GM12865 (cell line): ENCODE measurements at regions not wholly inside any gene's neighbourhood (a gene's known extent, or its start where the extent isn't known, plus 50 kb on each side); places are given as distances from the start of the nearest gene placed in this dataset.
"Not testable (repeated sequence)": the region's sequence is repeated elsewhere in the genome, so short reads cannot be mapped to it uniquely, and the experiment has no call there.

Source experiments
- DNase-seq: peaks from one replicate; pipeline ENCODE4 v3.0.0; 2010; ENCODE audit warnings: low read depth
- H3K4me3 ChIP-seq: 2 replicates; pipeline ENCODE4 v1.5.1; 2011; ENCODE audit warnings: mild to moderate bottlenecking, low read depth, low read length, control low read depth
- CTCF ChIP-seq: IDR thresholded peaks from 2 replicates; pipeline ENCODE4 v1.5.1; 2011; ENCODE audit warnings: low read length, control low read depth, low read depth, inconsistent platforms; ENCODE audit not compliant: insufficient read depth; ENCODE audit errors: missing control alignments

GRCh38 chr4:160110891-160111290, 1008.0 kb downstream of the RAPGEF2 start:
- DNase-seq, result no peak
- TF ChIP-seq CTCF, result no peak

GRCh38 chr4:160117686-160118085, 1014.8 kb downstream of the RAPGEF2 start:
- DNase-seq, result no peak
- TF ChIP-seq CTCF, result no peak
- H3K4me3 ChIP-seq, result no peak overlapping the region

More at GRCh38 chr4:160110891-160111290, 1008.0 kb downstream of the RAPGEF2 start:
- no peak overlapping the region for H3K4me3 ChIP-seq

GRCh38 chr4:160125576-160126287, 1022.9 kb downstream of the RAPGEF2 start:
- DNase-seq, H3K4me3 ChIP-seq: not testable (repeated sequence)

GRCh38 chr4:160127211-160127610, 1024.3 kb downstream of the RAPGEF2 start:
- no peak for TF ChIP-seq CTCF
- no peak for DNase-seq
- no peak overlapping the region for H3K4me3 ChIP-seq

- no peak overlapping the region for H3K4me3 ChIP-seq
- no peak for TF ChIP-seq CTCF
- DNase-seq, result no peak
These were observed 1026.6 kb downstream of the RAPGEF2 start for GRCh38 chr4:160129439-160129838.

GRCh38 chr4:160136021-160136420, 1033.1 kb downstream of the RAPGEF2 start:
- no peak for DNase-seq
- TF ChIP-seq CTCF, result no peak
- no peak overlapping the region for H3K4me3 ChIP-seq

GRCh38 chr4:160141206-160141605, 1038.3 kb downstream of the RAPGEF2 start:
- no peak for TF ChIP-seq CTCF
- DNase-seq, result no peak
- no peak overlapping the region for H3K4me3 ChIP-seq
